K562 (cell line): ENCODE measurements at regions not wholly inside any gene's neighbourhood (a gene's known extent, or its start where the extent isn't known, plus 50 kb on each side); places are given as distances from the start of the nearest gene placed in this dataset.

Experiments
- ATAC-seq: fragments of 200-7000 bp; cut with Tn5 transposase; 3 replicates; pipeline ENCODE4 v1.9.1; 2020; ENCODE audit warnings: moderate library complexity
- BruUV-seq: library from RNA; stranded (reverse); fragments of 400-500 nt; replicated peaks from 2 replicates; lab custom pipeline; 2021; lab: Mats Ljungman, UMichigan
- CTCF ChIA-PET: fragments of 300-600 bp; formaldehyde crosslinking; extraction: SDS; loops from one replicate; lab custom pipeline; 2021; ENCODE audit warnings: low intra/inter-chr PET ratio; lab: Yijun Ruan, JAX
- POLR2A ChIA-PET: fragments of 300-600, 350-650 bp; sonication (Branson Sonifier 250); formaldehyde crosslinking; extraction: SDS; loops from one replicate; lab custom pipeline; 2021; ENCODE audit warnings: antibody characterized with exemption, inconsistent platforms; lab: Yijun Ruan, JAX
- DNase-seq, 4 experiments: peaks; one replicate each; pipeline versions ENCODE4 v3.0.0 to v3.0.0-alpha.2; 2011 to 2018; ENCODE audit warnings: low spot score in 3 of 4, mixed read lengths in 3 of 4; ENCODE audit errors: extremely low read depth in 1 of 4
- FAIRE-seq: peaks from 2 replicates; lab custom pipeline; 2011; peaks lifted over from hg19 to GRCh38; lab: Jason Lieb, UNC
- H2AFZ ChIP-seq: 2 replicates; pipeline ENCODE4 v1.6.0; 2011; ENCODE audit warnings: low read depth, low read length, control low read depth, inconsistent platforms
- H3K27ac ChIP-seq: fragments of 200-600 bp; 3 replicates; pipeline ENCODE4 v1.8.0; 2011; ENCODE audit warnings: low read depth, mild to moderate bottlenecking, control low read depth, inconsistent platforms, low read length, moderate library complexity, mixed read lengths; ENCODE audit errors: extremely low read depth
- H3K27me3 ChIP-seq, 2 experiments: fragments of 300-600 bp in 1 of 2; 2 replicates in 1 of 2; 3 replicates in 1 of 2; pipeline versions ENCODE4 v1.6.0 to v1.8.0; 2011; ENCODE audit warnings: inconsistent platforms in 2 of 2, low read length in 2 of 2, mild to moderate bottlenecking in 1 of 2, mixed read lengths in 1 of 2, moderate library complexity in 1 of 2; ENCODE audit not compliant: control insufficient read depth in 2 of 2, insufficient read depth in 2 of 2
- H3K36me3 ChIP-seq: fragments of 300-600 bp; 3 replicates; pipeline ENCODE4 v1.8.0; 2011; ENCODE audit warnings: mild to moderate bottlenecking, low read length, inconsistent platforms; ENCODE audit not compliant: control insufficient read depth, insufficient read depth
- H3K4me1 ChIP-seq, 2 experiments: fragments of 200-600 bp in 1 of 2; replicated peaks in 1 of 2; 2 replicates in 1 of 2; 3 replicates in 1 of 2; pipeline versions ENCODE4 v1.5.1 to v1.8.0; 2011; ENCODE audit warnings: inconsistent platforms in 2 of 2, low read length in 2 of 2, mild to moderate bottlenecking in 1 of 2, mixed read lengths in 1 of 2, moderate library complexity in 1 of 2; ENCODE audit not compliant: control insufficient read depth in 2 of 2, insufficient read depth in 2 of 2
- H3K4me2 ChIP-seq: 2 replicates; pipeline ENCODE4 v1.6.1; 2011; ENCODE audit warnings: low read length, control low read depth, inconsistent platforms, mixed read lengths; ENCODE audit not compliant: insufficient read depth
- H3K4me3 ChIP-seq: fragments of 200-600 bp; sonication (generic), shearing (Covaris generic); 2 replicates; pipeline ENCODE4 v1.5.1; 2016; ENCODE audit warnings: control low read depth, inconsistent platforms
- H3K79me2 ChIP-seq: fragments of 200-600 bp; 3 replicates; pipeline ENCODE4 v1.8.0; 2011; ENCODE audit warnings: low read length, inconsistent platforms; ENCODE audit not compliant: control insufficient read depth, insufficient read depth
- H3K9ac ChIP-seq, 2 experiments: 2 replicates each; pipeline versions ENCODE4 v1.6.0 to v1.6.1; 2011; ENCODE audit warnings: low read depth in 2 of 2, low read length in 2 of 2, control low read depth in 1 of 2, inconsistent platforms in 1 of 2, mild to moderate bottlenecking in 1 of 2, mixed read lengths in 1 of 2; ENCODE audit not compliant: insufficient read depth in 1 of 2
- H3K9me1 ChIP-seq: one replicate; pipeline ENCODE4 v1.6.0; 2011; ENCODE audit warnings: inconsistent platforms, mild to moderate bottlenecking, low read length, moderate library complexity; ENCODE audit not compliant: control insufficient read depth, insufficient read depth
- H3K9me3 ChIP-seq: replicated peaks from 2 replicates; pipeline ENCODE4 v1.5.1; 2011; ENCODE audit warnings: low read depth, low read length, inconsistent platforms; ENCODE audit not compliant: control insufficient read depth, insufficient read depth
- H4K20me1 ChIP-seq: replicated peaks from 2 replicates; pipeline ENCODE4 v1.6.1; 2011; ENCODE audit warnings: low read length, inconsistent platforms, mixed read lengths; ENCODE audit not compliant: control insufficient read depth, insufficient read depth
- ELF1 ChIP-seq: fragments of 200-800 bp; sonication (Bioruptor generic); IDR thresholded peaks from 2 replicates; pipeline ENCODE4 v1.6.1; 2016; ENCODE audit warnings: missing genetic modification characterization, missing compliant biosample characterization
- FIP1L1 ChIP-seq: fragments of 200-400 bp; formaldehyde crosslinking; IDR thresholded peaks from 2 replicates; pipeline ENCODE4 v1.6.1; 2018; ENCODE audit warnings: mild to moderate bottlenecking, low read depth, low read length; ENCODE audit not compliant: poor library complexity, severe bottlenecking
- GTF3C2 ChIP-seq: IDR thresholded peaks from 3 replicates; pipeline ENCODE4 v1.6.1; 2011; ENCODE audit warnings: borderline replicate concordance, mild to moderate bottlenecking, moderate library complexity; ENCODE audit not compliant: insufficient read length; ENCODE audit errors: extremely low read depth
- HDAC1 ChIP-seq, 2 experiments: fragments of 450-650 bp; IDR thresholded peaks; 2 replicates each; pipeline ENCODE4 v1.6.1; 2016 to 2017; ENCODE audit warnings: inconsistent platforms in 1 of 2, mild to moderate bottlenecking in 1 of 2, moderate library complexity in 1 of 2
- KAT2B ChIP-seq: IDR thresholded peaks from one replicate; pipeline ENCODE4 v1.6.1; 2012; ENCODE audit warnings: low read depth, mild to moderate bottlenecking, control low read depth, inconsistent platforms, low read length, moderate library complexity
- LCOR ChIP-seq: sonication (generic); formaldehyde crosslinking; IDR thresholded peaks from 2 replicates; pipeline ENCODE4 v1.8.0; 2022; ENCODE audit warnings: mild to moderate bottlenecking, missing genetic modification reagents
- NFIX ChIP-seq: fragments of 250-450 bp; sonication (Bioruptor Pico); IDR thresholded peaks from 2 replicates; pipeline ENCODE4 v1.4.0; 2020; ENCODE audit warnings: low read depth, mild to moderate bottlenecking, moderate library complexity
- PHF20 ChIP-seq: fragments of 450-650 bp; IDR thresholded peaks from 2 replicates; pipeline ENCODE4 v1.6.1; 2018; ENCODE audit not compliant: partially characterized antibody
- RBFOX2 ChIP-seq: fragments of 200-400 bp; formaldehyde crosslinking; IDR thresholded peaks from 2 replicates; pipeline ENCODE4 v1.6.1; 2017; ENCODE audit warnings: low read depth, mild to moderate bottlenecking, low read length, moderate library complexity
- STAG1 ChIP-seq: sonication (generic); formaldehyde crosslinking; IDR thresholded peaks from 2 replicates; pipeline ENCODE4 v1.5.0; 2020; ENCODE audit warnings: missing genetic modification reagents, borderline replicate concordance
- STAT6 ChIP-seq: sonication (generic); formaldehyde crosslinking; IDR thresholded peaks from 2 replicates; pipeline ENCODE4 v1.8.1; 2023; ENCODE audit warnings: mild to moderate bottlenecking, missing genetic modification reagents
- TEAD2 ChIP-seq: fragments of 450-650 bp; IDR thresholded peaks from 2 replicates; pipeline ENCODE4 v1.6.1; 2016; ENCODE audit warnings: missing genetic modification characterization, control low read depth, missing compliant biosample characterization
- ZKSCAN3 ChIP-seq: fragments of 250-450 bp; sonication (Bioruptor Pico); IDR thresholded peaks from 2 replicates; pipeline ENCODE4 v1.4.0; 2020
- ZNF347 ChIP-seq: fragments of 450-650 bp; formaldehyde crosslinking; IDR thresholded peaks from 2 replicates; pipeline ENCODE4 v1.4.0; 2020; ENCODE audit warnings: low read depth, mild to moderate bottlenecking, moderate library complexity
- ZNF444 ChIP-seq: fragments of 250-450 bp; sonication (Bioruptor Pico); IDR thresholded peaks from 2 replicates; pipeline ENCODE4 v1.4.0; 2020; ENCODE audit warnings: mild to moderate bottlenecking, moderate library complexity
- WGBS: fragments of 100-300 bp; shearing (Covaris generic); methylation state at CpG from one replicate; pipeline ENCODE4 v1.1.6; 2016; ENCODE audit warnings: low coverage, mixed read lengths; ENCODE audit not compliant: insufficient coverage; ENCODE audit errors: missing lambda C conversion rate; 5-methylcytosine and 5-hydroxymethylcytosine counted together
- in situ Hi-C: fragments of 300-500 bp; cut with MboI; formaldehyde crosslinking; loops from 4 replicates; pipeline ENCODE4 v1.15.0; 2018; ENCODE audit warnings: inconsistent platforms, mixed read lengths
- intact Hi-C: fragments of 100-400 bp; cut with micrococcal nuclease; formaldehyde crosslinking; loops from 2 replicates; pipeline ENCODE4 v1.14.2; 2022

DNA sequence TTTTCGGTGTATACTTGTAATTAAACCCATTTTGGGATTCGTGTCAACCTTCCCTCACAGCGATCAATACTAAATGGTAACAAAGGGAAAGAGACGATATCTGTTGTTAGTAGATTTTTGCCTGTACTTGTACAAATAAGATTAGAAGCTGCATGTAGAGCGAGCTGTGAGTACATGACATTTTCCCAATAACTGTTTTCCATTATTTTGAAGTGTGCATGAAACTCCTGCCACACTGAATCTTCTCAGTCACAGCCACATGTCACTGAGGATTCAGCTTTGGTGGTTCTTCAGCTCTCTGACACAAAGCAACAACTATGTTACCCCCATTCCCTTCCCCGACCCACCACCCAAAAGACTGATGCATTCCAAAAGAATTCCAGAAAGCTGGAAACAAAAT, 685.6 kb downstream of the EFNA5 start:
- H3K36me3 ChIP-seq = no peaks in the 10 kb centered on the region
- WGBS = 3% methylated on average over 6 of the region's 6 CpGs
- H2AFZ ChIP-seq = no peak overlapping the region
- no peak overlapping the region for H3K27ac ChIP-seq
- H3K4me3 ChIP-seq = no peak overlapping the region
- H3K4me2 ChIP-seq = no peak overlapping the region
- no peak overlapping the region for H3K9ac ChIP-seq
- DNase-seq = no peak
- no peaks in the 10 kb centered on the region for H3K79me2 ChIP-seq
- no peak for TF ChIP-seq FIP1L1
- TF ChIP-seq RBFOX2 = no peak
- no peak for TF ChIP-seq KAT2B
- no peak for TF ChIP-seq HDAC1 (IDR thresholded peaks at IDR 0.05)
- no peak for TF ChIP-seq ZNF347
- no peak for TF ChIP-seq STAT6 (CRISPR knock-in tag)
- no peak for TF ChIP-seq ZKSCAN3 (CRISPR knock-in tag)
- TF ChIP-seq TEAD2 = no peak
- TF ChIP-seq ZNF444 (CRISPR knock-in tag) = no peak
- no peak for TF ChIP-seq LCOR (CRISPR knock-in tag)
- TF ChIP-seq ELF1 (tag) = no peak
- no peak for TF ChIP-seq PHF20
- no peak for TF ChIP-seq GTF3C2
- no peak for TF ChIP-seq NFIX (CRISPR knock-in tag)
- no peak for TF ChIP-seq STAG1 (CRISPR knock-in tag)
- no peaks in the 10 kb centered on the region for H3K27me3 ChIP-seq
- no peak for ATAC-seq
- in situ Hi-C loops (no loop called here), intact Hi-C loops (no loop called here)
- H4K20me1 ChIP-seq = no peaks in the 10 kb centered on the region
- BruUV-seq = no TSS peak
- no peaks in the 10 kb centered on the region for H3K9me3 ChIP-seq
- H3K4me1 ChIP-seq = no peaks in the 10 kb centered on the region
- ChIA-PET POLR2A (no interaction called here), CTCF (no interaction called here)
- no peaks in the 10 kb centered on the region for H3K9me1 ChIP-seq
- FAIRE-seq = no peak
